OCI-LY7 (cell line): ENCODE measurements at regions not wholly inside any gene's neighbourhood (a gene's known extent, or its start where the extent isn't known, plus 50 kb on each side); places are given as distances from the start of the nearest gene placed in this dataset.

ENCODE experiments used
- EZH2phosphoT487 ChIP-seq: fragments of 200-600 bp; sonication (generic); IDR thresholded peaks from 2 replicates; pipeline ENCODE4 v1.6.1; 2018; ENCODE audit warnings: low read depth, borderline replicate concordance, mild to moderate bottlenecking, mixed run types, antibody characterized with exemption, low read length, moderate library complexity, mixed read lengths
- TF ChIP-seq, protein P1 (sequence below): fragments of 200-600 bp; sonication (generic); conservative IDR thresholded peaks from 2 replicates; pipeline ENCODE4 v1.5.1; 2014; ENCODE audit warnings: mild to moderate bottlenecking, antibody characterized with exemption, low read length, moderate library complexity, mixed read lengths

DNA sequence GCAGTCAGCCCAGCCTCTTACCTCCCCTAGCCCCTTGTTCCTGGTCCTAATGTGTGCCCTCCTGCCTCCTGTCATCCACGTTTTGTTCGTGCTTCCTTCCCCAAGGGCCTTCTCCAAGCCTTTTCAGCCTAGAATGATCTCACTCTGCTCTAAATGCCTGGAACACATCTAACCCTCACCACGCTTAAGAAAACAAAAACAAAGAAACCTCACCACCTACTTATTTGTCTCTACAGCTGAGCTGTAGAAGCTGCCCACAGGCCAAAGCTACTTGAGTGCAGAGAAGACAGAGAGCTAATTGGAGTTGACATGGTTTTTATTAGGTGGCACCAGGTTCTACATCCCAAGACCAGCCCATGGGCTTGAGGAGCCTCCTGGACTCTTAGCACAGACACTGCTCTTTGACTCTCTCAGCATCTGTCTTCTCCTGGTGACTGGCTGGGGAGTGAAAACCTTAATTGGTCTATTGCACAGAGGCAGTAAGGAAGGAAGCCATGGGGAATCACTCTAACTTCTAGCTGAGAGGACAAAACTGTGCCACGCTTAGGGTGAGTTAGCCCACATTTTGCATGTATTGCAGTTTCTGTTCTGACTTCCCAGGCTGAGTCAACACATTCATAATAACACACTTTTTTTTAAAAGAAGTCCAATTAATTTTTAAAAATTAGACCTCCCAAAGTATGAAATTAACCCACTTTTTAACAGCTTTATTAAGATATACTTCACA lies 52.3 kb upstream of the PDK3 start:
- TF ChIP-seq, protein P1, sequence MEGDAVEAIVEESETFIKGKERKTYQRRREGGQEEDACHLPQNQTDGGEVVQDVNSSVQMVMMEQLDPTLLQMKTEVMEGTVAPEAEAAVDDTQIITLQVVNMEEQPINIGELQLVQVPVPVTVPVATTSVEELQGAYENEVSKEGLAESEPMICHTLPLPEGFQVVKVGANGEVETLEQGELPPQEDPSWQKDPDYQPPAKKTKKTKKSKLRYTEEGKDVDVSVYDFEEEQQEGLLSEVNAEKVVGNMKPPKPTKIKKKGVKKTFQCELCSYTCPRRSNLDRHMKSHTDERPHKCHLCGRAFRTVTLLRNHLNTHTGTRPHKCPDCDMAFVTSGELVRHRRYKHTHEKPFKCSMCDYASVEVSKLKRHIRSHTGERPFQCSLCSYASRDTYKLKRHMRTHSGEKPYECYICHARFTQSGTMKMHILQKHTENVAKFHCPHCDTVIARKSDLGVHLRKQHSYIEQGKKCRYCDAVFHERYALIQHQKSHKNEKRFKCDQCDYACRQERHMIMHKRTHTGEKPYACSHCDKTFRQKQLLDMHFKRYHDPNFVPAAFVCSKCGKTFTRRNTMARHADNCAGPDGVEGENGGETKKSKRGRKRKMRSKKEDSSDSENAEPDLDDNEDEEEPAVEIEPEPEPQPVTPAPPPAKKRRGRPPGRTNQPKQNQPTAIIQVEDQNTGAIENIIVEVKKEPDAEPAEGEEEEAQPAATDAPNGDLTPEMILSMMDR = no peak
- TF ChIP-seq EZH2phosphoT487 = no peak
